GM19438 (cell line): ENCODE measurements at regions not wholly inside any gene's neighbourhood (a gene's known extent, or its start where the extent isn't known, plus 50 kb on each side); places are given as distances from the start of the nearest gene placed in this dataset.
"Not testable (repeated sequence)": the region's sequence is repeated elsewhere in the genome, so short reads cannot be mapped to it uniquely, and the experiment has no call there.

Experiments used
- ATAC-seq: cut with Tn5 transposase; IDR thresholded peaks from one replicate; pipeline ENCODE4 v1.9.1; 2021; ENCODE audit warnings: low read depth; ENCODE audit not compliant: unreplicated experiment

GRCh38 chr12:73452672-73453469 lies 1084.8 kb upstream of the ATXN7L3B start:
- ATAC-seq = no peak

- ATAC-seq = no peak
These were observed 1077.4 kb upstream of the ATXN7L3B start for GRCh38 chr12:73460212-73460611.

- no peak for ATAC-seq
These were observed 1072.5 kb upstream of the ATXN7L3B start for GRCh38 chr12:73465106-73465505.

- ATAC-seq = no peak
These were observed 1051.4 kb upstream of the ATXN7L3B start for GRCh38 chr12:73486256-73486655.

GRCh38 chr12:73506611-73507010 lies 1031.0 kb upstream of the ATXN7L3B start:
- ATAC-seq = no peak

- ATAC-seq = no peak
These were observed 1023.0 kb upstream of the ATXN7L3B start for GRCh38 chr12:73514672-73515071.

GRCh38 chr12:73517859-73518258 lies 1019.8 kb upstream of the ATXN7L3B start:
- no peak for ATAC-seq

GRCh38 chr12:73529231-73529630 lies 1008.4 kb upstream of the ATXN7L3B start:
- no peak for ATAC-seq

- no peak for ATAC-seq
These were observed 1007.7 kb upstream of the ATXN7L3B start for GRCh38 chr12:73529954-73530353.

- no peak for ATAC-seq
These were observed 1005.9 kb upstream of the ATXN7L3B start for GRCh38 chr12:73531752-73532151.

GRCh38 chr12:73547421-73547820 lies 990.2 kb upstream of the ATXN7L3B start:
- ATAC-seq = no peak

GRCh38 chr12:73585136-73585535 lies 952.5 kb upstream of the ATXN7L3B start:
- no peak for ATAC-seq

- no peak for ATAC-seq
These were observed 948.4 kb upstream of the ATXN7L3B start for GRCh38 chr12:73589220-73589619.

- ATAC-seq = no peak
These were observed 939.0 kb upstream of the ATXN7L3B start for GRCh38 chr12:73598626-73599025.

- no peak for ATAC-seq
These were observed 938.4 kb upstream of the ATXN7L3B start for GRCh38 chr12:73599268-73599667.

- not testable (repeated sequence) for ATAC-seq
These were observed 931.7 kb upstream of the ATXN7L3B start for GRCh38 chr12:73605925-73606324.

- ATAC-seq = no peak
These were observed 925.1 kb upstream of the ATXN7L3B start for GRCh38 chr12:73612551-73612950.

- no peak for ATAC-seq
These were observed 914.2 kb upstream of the ATXN7L3B start for GRCh38 chr12:73623421-73623820.

GRCh38 chr12:73625226-73625625 lies 912.4 kb upstream of the ATXN7L3B start:
- ATAC-seq = no peak

- no peak for ATAC-seq
These were observed 908.5 kb upstream of the ATXN7L3B start for GRCh38 chr12:73629171-73629570.

GRCh38 chr12:73629893-73630831 lies 907.5 kb upstream of the ATXN7L3B start:
- no peak for ATAC-seq
